ENCODE measurements at regions not wholly inside any gene's neighbourhood (a gene's known extent, or its start where the extent isn't known, plus 50 kb on each side); places are given as distances from the start of the nearest gene placed in this dataset.

- TF ChIP-seq CTCF (conservative IDR thresholded peaks at IDR 0.05 in 1 of 2, IDR thresholded peaks at IDR 0.05 in 1 of 2; ENCODE audit: extremely low read depth in 1 of 2, insufficient read depth in 1 of 2, low read depth in 1 of 2, low read length in 2 of 2) (no peak), EZH2 (IDR thresholded peaks at IDR 0.05; ENCODE audit: borderline replicate concordance, low read length) (no peak)
These were observed 301.8 kb upstream of the MAF start for GRCh38 chr16:79902351-79902750.
